NCI-H82 treated with DMSO at 0.1 percent for 48 hours (cell line): ENCODE measurements at regions not wholly inside any gene's neighbourhood (a gene's known extent, or its start where the extent isn't known, plus 50 kb on each side); places are given as distances from the start of the nearest gene placed in this dataset.
"Not testable (repeated sequence)": the region's sequence is repeated elsewhere in the genome, so short reads cannot be mapped to it uniquely, and the experiment has no call there.

ENCODE experiments used
- DNase-seq: peaks from one replicate; lab custom pipeline; 2025; ENCODE audit not compliant: unreplicated experiment; lab: John Stamatoyannopoulos, UW

DNA sequence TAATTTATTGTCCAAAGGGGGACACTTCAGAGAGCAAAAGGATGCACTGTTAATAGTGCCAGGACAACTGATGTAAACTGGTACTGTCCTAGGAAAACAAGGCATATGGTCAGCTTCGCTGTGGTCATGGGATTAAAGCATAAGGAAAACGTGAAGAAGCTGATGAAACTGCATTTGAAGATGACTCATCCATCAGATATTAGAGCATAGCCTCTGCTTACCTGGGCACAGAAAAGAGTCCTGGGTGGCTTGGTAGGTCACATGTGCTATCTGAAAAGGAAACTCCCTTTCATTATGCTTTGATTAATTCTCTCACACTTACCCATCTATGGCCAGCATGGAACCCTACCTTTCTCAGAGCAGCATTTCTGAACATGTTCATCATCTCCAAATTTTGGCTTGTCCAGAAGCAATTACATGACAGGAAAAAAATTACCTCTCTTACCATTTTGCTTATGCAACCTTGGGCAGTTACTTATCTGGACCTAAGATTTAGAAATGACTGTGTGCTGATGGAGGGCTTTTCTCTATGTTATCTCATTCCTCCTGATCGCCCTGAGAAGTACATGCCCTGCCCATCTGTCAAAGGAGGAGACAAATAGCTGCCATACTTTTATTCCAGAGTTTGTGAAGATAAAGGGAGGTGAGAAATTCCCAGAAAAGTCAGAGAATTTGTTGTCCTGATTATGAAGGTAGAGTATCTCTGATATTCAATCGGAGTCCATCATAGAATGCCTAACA, 275.3 kb upstream of the SLC14A2 start:
- DNase-seq, result no peak

DNA sequence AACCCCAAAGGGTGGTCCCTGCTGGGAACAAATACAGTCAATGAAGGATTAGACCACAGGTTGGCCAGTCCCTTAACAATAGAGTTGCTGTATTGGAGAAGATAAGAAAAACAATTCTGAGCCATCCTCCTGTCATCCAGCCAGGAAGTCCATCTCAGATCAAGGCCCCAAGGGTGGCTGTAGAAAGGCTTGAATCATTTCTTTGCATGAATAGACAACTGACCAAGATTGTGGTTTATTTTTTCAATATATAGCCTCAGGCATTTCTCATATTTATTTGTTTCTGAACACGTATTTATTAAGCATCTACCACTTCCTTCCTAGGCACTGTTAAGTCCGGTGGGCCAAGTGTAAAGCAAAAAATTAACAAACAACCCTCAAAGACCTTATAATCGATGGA, 274.4 kb upstream of the SLC14A2 start:
- DNase-seq, result no peak

DNA sequence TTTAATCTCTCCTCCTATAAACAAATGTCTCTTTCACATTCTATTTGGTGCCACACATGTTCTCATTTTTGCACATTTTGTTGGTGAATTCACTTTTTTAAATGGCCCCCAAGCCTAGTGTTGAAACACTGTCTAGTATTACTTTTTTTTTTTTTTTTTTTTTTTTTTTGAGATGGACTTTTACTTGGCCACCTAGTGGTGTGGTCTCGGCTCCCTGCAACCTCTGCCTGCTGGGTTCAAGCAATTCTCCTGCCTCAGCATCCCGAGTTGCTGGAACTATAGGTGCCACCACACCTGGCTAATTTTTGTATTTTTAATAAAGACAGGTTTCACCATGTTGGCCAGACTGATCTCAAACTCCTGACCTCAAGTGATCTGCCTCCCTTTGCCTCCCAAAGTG, 273.8 kb upstream of the SLC14A2 start:
- DNase-seq, result no peak

GRCh38 chr18:45342166-45342565, 273.1 kb upstream of the SLC14A2 start:
- DNase-seq, result no peak

GRCh38 chr18:45342653-45343052, 272.6 kb upstream of the SLC14A2 start:
- no peak for DNase-seq

GRCh38 chr18:45343365-45343764, 271.9 kb upstream of the SLC14A2 start:
- DNase-seq, result no peak

DNA sequence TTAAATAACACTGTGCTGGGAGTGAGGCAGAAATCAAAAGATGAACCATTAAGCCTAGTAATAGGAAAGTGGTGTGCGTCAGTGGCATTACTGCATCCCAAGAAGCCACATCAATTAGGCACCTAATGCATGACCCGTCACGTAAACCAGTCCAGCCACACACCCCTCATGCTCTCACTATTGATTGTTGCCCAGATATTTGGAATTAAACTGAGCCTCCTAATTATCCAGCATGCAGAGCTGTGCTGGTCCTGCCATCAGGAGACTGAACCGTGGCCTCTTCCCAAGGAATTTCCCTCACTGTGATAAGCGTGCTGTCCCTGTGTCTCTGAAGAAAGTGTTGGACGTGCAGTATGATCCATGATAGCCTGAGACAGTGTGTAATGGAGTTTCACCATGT, 270.6 kb upstream of the SLC14A2 start:
- DNase-seq, result not testable (repeated sequence)

- no peak for DNase-seq
Measured at GRCh38 chr18:45349019-45349418, 266.3 kb upstream of the SLC14A2 start.

GRCh38 chr18:45349467-45349866, 265.8 kb upstream of the SLC14A2 start:
- DNase-seq, result no peak

DNA sequence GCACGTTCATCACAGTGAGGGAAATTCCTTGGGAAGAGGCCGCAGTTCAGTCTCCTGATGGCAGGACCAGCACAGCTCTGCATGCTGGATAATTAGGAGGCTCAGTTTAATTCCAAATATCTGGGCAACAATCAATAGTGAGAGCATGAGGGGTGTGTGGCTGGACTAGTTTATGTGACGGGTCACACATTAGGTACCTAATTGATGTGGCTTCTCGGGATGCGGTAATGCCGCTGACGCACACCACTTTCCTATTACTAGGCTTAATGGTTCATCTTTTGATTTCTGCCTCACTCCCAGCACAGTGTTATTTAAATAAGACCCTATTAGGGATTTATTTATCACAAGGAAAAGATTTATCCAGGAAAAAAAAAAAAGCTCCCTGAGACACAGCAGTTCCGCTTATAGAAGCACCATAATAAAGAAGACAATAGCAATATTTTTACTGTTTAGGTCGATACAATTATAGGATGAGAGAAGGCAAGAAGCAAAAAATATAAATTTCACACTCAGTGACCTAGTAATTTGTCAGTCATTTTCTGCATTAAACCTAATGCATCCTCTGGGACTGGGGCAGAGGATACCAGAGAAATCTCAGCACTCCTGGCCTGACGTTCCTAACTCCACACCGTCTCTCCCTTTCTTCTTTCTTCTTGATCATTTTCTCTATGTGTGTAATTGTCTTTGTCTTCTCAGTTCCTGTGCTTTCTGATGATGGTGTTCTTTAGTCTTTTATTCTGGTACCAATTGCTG, 264.7 kb upstream of the SLC14A2 start:
- DNase-seq, result no peak

GRCh38 chr18:45352874-45353273, 262.4 kb upstream of the SLC14A2 start:
- DNase-seq, result no peak

DNA sequence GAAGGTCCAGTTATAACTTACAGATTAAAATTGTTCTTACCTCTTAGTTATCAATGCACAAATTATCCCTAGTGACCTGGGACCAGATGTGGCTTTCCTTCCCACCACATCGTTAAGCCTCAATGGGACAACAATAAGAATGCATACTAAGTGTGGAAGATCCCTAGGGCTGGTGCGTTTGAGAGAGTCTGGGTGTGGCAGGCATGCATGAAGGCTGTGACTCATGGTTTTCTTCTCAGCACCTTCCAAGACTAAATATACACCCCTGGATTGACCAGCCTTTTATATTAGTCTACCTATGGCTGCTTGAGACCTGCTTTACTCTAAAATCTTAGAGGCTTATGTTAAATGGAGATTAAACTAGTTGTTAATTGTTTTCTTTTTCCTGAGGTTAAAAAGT, 261.7 kb upstream of the SLC14A2 start:
- DNase-seq, result no peak

DNA sequence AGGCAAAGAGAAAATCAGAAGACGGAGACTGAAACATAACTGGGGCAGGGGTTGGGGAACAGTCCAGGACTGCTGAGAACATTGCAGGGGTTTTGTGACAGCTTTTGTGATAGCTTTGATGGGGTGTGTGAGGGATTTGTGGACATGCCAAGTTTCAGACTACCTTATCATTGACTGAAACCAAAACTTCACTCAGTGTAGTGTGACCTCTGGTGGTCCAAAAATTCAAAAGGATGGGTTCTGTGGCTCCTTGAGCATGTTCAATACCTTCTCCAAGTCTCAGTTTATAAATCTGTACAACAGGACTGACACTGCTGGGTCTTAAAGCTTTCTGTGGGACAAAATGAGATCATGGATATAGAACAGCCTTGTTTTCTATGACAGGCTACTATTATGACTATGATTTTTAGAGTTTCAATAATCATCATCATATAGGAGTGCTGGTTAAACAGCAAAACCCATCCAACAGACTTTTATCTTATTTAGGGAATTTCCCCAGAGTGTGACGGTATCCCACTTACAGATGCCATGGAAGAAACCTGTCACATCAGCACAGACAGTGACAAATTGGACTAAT, 259.2 kb upstream of the SLC14A2 start:
- DNase-seq, result no peak

GRCh38 chr18:45357686-45358470, 257.4 kb upstream of the SLC14A2 start:
- peak; percentile 18 for DNase-seq

- no peak for DNase-seq
Measured at GRCh38 chr18:45359275-45360009, 255.8 kb upstream of the SLC14A2 start.

DNA sequence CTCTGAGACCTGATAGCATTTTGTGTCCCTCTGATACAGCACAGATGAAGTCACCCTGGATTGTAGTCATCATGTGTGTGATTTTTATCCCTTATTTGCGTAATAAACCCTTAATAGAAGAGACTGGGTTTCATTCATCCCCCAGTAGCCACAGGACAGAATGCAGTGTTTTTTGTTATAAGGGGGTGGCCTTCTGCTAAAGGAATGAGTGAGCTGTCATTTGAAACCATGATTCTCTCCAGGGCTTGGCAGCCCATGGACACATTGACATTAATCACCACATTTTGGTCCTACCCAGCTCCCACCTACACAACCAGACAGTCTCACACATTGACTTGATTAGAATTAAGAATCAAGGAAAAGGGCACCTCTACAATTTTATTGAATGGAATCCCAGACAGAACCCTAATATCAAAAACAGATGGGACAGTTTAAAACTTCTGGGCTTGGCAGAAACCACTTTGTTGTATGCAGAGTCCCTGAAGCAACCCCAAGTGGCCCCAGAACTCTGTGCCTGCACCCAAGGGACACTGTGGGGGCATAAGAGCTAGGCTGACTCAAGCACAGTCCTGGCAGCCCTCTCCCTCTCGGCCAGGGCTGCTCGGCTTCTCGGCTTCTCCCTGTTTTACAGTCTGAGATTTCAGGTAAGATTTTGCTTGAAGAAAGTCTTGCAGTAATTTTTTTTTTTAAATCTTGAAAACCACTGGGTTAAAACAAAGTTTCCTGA, 254.0 kb upstream of the SLC14A2 start:
- no peak for DNase-seq

DNA sequence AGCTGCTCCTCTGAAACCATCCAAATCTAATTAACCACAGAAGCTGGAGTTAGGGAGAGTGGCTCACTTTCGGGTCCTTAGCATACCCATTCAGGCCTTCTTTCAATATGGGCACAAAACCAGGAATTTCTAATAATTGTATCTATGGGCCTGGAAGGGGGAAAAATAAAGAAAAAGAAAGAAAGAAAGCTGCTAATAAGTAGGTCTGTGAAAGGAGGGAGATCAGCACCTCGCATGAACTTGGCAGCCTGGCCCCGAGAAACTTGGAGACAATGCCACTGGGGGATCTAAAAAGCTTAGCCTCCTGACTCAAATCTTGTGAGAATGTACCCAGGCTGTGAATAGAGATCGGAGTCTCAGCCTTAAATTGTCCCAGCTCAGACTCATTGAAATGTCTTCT, 252.1 kb upstream of the SLC14A2 start:
- no peak for DNase-seq

- DNase-seq, result no peak
Measured at GRCh38 chr18:45365835-45366234, 249.4 kb upstream of the SLC14A2 start.

- DNase-seq, result no peak
Measured at GRCh38 chr18:45370255-45371010, 244.8 kb upstream of the SLC14A2 start.
